ENCODE measurements at regions not wholly inside any gene's neighbourhood (a gene's known extent, or its start where the extent isn't known, plus 50 kb on each side); places are given as distances from the start of the nearest gene placed in this dataset.

DNA sequence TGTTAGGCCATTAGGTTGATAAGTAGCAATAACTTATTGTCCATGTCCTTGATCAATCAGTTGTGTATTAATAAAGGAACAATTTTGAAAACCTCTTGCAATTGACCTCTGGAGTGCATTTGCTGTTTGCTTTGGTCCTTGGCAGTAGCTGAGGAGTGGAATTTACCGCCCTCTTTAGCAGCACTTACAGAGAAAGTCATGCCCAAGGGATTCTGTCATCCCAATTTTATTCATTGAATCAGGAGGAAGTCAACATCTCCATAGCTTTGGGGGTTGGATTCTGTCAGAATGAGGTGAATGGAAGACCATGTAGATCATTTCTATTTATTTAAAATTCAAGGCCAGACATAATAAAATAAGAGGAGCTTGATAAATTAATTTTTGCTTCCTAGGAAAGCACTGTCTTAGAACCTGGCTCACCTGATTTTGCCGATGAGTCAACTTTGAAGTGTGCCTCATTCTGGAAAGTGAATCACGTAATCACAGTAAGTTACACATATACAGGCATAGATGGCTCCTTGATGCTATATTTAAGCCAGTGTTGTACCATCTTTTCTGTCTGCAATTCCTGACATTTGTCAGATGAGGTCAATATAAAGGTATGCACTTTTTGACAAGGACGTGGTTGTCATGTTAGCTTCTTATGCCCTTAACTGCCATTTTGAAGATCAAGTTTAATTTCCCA, 128.7 kb upstream of the MLIP start:
- Histone ChIP-seq H3K27me3 (no peaks in the 10 kb centered on the region), H3K9me3 (replicated peaks in 1 of 3) (no peaks in the 10 kb centered on the region), H3K36me3 (replicated peaks in 1 of 2) (no peaks in the 10 kb centered on the region), H3K27ac (no peak overlapping the region), H3K4me1 (replicated peaks in 1 of 2) (no peaks in the 10 kb centered on the region), H3K4me3 (no peak overlapping the region)
- DNase-seq: no peak
- no peak for TF ChIP-seq POLR2A (IDR thresholded peaks at IDR 0.05)
- TF ChIP-seq, protein P1, sequence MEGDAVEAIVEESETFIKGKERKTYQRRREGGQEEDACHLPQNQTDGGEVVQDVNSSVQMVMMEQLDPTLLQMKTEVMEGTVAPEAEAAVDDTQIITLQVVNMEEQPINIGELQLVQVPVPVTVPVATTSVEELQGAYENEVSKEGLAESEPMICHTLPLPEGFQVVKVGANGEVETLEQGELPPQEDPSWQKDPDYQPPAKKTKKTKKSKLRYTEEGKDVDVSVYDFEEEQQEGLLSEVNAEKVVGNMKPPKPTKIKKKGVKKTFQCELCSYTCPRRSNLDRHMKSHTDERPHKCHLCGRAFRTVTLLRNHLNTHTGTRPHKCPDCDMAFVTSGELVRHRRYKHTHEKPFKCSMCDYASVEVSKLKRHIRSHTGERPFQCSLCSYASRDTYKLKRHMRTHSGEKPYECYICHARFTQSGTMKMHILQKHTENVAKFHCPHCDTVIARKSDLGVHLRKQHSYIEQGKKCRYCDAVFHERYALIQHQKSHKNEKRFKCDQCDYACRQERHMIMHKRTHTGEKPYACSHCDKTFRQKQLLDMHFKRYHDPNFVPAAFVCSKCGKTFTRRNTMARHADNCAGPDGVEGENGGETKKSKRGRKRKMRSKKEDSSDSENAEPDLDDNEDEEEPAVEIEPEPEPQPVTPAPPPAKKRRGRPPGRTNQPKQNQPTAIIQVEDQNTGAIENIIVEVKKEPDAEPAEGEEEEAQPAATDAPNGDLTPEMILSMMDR (IDR thresholded peaks at IDR 0.05): no peak
- intact Hi-C loops (cut with DNase I): loop anchor here in 1 of 2 donors (10.0 kb wide), 2 partner anchors 282 to 1082 kb away; no protein-coding TSS in a partner anchor
- WGBS, 4 donors: 82 to 93% (median 87%) methylated on average over 4 of the region's 4 CpGs

DNA sequence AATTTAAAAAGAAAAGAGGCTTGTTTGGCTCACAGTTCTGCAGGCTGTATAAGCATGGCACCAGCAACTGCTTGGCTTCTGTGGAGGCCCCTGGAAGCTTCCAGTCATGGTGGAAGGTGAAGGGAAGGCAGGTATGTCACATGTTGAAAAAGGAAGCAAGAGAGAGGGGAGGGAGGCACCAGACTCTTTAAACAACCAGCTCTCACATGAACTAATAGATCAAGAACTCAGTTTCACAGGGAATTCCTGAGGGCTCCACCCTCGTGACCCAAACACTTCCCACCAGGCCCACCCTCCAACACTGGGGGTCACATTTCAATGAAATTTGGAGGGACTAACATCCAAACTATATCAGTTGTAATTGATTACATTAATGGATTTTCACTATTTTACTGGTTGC, 127.9 kb upstream of the MLIP start:
- Histone ChIP-seq H3K27me3 (no peaks in the 10 kb centered on the region), H3K27ac (no peak overlapping the region), H3K36me3 (replicated peaks in 1 of 2) (no peaks in the 10 kb centered on the region), H3K4me3 (no peak overlapping the region), H3K9me3 (replicated peaks in 1 of 3) (no peaks in the 10 kb centered on the region), H3K4me1 (replicated peaks in 1 of 2) (no peaks in the 10 kb centered on the region)
- no peak for TF ChIP-seq POLR2A (IDR thresholded peaks at IDR 0.05)
- TF ChIP-seq, protein P1 (IDR thresholded peaks at IDR 0.05): no peak
- WGBS, 4 donors: 0 to 86% (median 0%) methylated on average over 1 of the region's 1 CpG
- DNase-seq: no peak
- intact Hi-C loops (cut with DNase I): loop anchor here in 1 of 2 donors (10.0 kb wide), 2 partner anchors 282 to 1082 kb away; no protein-coding TSS in a partner anchor

DNA sequence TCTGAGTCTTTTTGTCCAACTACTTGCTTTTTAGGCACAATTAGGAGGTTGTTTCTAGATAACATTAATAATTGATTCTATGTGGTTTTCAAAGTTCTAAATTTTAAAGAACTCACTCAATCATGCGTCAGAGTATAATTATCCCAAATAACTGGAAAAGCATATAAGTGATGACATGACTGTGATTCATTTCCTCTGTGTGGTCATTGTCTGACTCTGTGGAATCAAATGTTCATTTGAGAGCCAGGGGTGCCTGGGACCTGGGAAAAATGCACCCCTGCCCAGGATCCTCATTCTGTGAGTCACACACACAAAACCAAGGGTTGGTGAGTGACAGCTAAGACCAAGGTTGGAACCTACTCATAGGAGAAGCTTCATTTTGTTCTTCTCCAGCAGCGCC, 127.1 kb upstream of the MLIP start:
- H3K4me1 ChIP-seq (replicated peaks in 1 of 2): no peaks in the 10 kb centered on the region
- H3K9me3 ChIP-seq (replicated peaks in 1 of 3): no peaks in the 10 kb centered on the region
- H3K36me3 ChIP-seq (replicated peaks in 1 of 2): no peaks in the 10 kb centered on the region
- H3K27me3 ChIP-seq: no peaks in the 10 kb centered on the region
- intact Hi-C loops (cut with DNase I): loop anchor here in 1 of 2 donors (10.0 kb wide), 2 partner anchors 281 to 1081 kb away; no protein-coding TSS in a partner anchor
- TF ChIP-seq, protein P1 (IDR thresholded peaks at IDR 0.05): no peak
- TF ChIP-seq POLR2A (IDR thresholded peaks at IDR 0.05): no peak
- no peak overlapping the region for H3K4me3 ChIP-seq
- DNase-seq: no peak
- 82 to 93% (median 87%) methylated on average over 2 of the region's 2 CpGs for WGBS, 4 donors
- H3K27ac ChIP-seq: no peak overlapping the region

DNA sequence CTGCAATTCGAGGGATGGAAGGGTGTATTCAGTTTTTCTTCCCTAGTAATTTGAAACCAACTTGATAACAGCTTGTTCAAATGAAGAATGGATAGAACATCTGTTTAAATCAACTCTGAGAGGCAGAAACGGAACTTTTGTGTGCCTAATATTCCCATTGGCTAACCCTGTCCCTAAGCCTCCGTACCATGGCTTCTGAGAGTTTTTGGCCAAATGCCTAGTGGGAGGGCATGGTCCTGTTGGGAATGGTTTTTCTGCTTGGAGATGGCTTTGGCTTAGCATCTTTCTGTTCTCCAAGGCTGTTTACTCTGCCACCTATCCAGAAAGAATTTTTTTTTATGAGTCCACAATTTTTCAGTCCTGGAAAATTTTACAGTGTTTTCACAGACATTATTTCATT, 126.7 kb upstream of the MLIP start:
- H3K27ac ChIP-seq: no peak overlapping the region
- H3K4me1 ChIP-seq (replicated peaks in 1 of 2): no peaks in the 10 kb centered on the region
- DNase-seq: no peak
- no peaks in the 10 kb centered on the region for H3K36me3 ChIP-seq (replicated peaks in 1 of 2)
- no peaks in the 10 kb centered on the region for H3K27me3 ChIP-seq
- H3K4me3 ChIP-seq: no peak overlapping the region
- intact Hi-C loops (cut with DNase I): loop anchor here in 1 of 2 donors (10.0 kb wide), 2 partner anchors 280 to 1080 kb away; no protein-coding TSS in a partner anchor
- H3K9me3 ChIP-seq (replicated peaks in 1 of 3): no peaks in the 10 kb centered on the region
- WGBS, 4 donors: 24 to 49% (median 45%) methylated on average over 3 of the region's 3 CpGs
- TF ChIP-seq POLR2A (IDR thresholded peaks at IDR 0.05): no peak
- TF ChIP-seq, protein P1 (IDR thresholded peaks at IDR 0.05): no peak
